ENCODE measurements at regions not wholly inside any gene's neighbourhood (a gene's known extent, or its start where the extent isn't known, plus 50 kb on each side); places are given as distances from the start of the nearest gene placed in this dataset.

- TF ChIP-seq L3MBTL2 (conservative IDR thresholded peaks at IDR 0.05) (no peak), FOXA1 (IDR thresholded peaks at IDR 0.05) (no peak), NFRKB (IDR thresholded peaks at IDR 0.05) (no peak), BHLHE40 (IDR thresholded peaks at IDR 0.05; ENCODE audit: borderline replicate concordance) (no peak), PKNOX1 (IDR thresholded peaks at IDR 0.05) (no peak), ZNF384 (IDR thresholded peaks at IDR 0.05) (no peak)
Observed at GRCh38 chr1:4594286-4594991, 60.0 kb upstream of the AJAP1 start.
